ENCODE measurements at regions not wholly inside any gene's neighbourhood (a gene's known extent, or its start where the extent isn't known, plus 50 kb on each side); places are given as distances from the start of the nearest gene placed in this dataset.

GRCh38 chr2:120531365-120531764 lies 185.4 kb downstream of the INHBB start:
- TF ChIP-seq, protein P1, sequence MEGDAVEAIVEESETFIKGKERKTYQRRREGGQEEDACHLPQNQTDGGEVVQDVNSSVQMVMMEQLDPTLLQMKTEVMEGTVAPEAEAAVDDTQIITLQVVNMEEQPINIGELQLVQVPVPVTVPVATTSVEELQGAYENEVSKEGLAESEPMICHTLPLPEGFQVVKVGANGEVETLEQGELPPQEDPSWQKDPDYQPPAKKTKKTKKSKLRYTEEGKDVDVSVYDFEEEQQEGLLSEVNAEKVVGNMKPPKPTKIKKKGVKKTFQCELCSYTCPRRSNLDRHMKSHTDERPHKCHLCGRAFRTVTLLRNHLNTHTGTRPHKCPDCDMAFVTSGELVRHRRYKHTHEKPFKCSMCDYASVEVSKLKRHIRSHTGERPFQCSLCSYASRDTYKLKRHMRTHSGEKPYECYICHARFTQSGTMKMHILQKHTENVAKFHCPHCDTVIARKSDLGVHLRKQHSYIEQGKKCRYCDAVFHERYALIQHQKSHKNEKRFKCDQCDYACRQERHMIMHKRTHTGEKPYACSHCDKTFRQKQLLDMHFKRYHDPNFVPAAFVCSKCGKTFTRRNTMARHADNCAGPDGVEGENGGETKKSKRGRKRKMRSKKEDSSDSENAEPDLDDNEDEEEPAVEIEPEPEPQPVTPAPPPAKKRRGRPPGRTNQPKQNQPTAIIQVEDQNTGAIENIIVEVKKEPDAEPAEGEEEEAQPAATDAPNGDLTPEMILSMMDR (IDR thresholded peaks at IDR 0.05): no peak
- TF ChIP-seq EP300 (IDR thresholded peaks at IDR 0.05) (no peak), POLR2A (IDR thresholded peaks at IDR 0.05) (no peak), POLR2AphosphoS5 (IDR thresholded peaks at IDR 0.05) (no peak)

All from gastroesophageal sphincter (tissue), 3 donors.